H54 (cell line): ENCODE measurements at regions not wholly inside any gene's neighbourhood (a gene's known extent, or its start where the extent isn't known, plus 50 kb on each side); places are given as distances from the start of the nearest gene placed in this dataset.

ENCODE experiments used
- DNase-seq: peaks from one replicate; pipeline ENCODE4 v3.0.0; 2011; ENCODE audit warnings: low spot score, mixed read lengths; ENCODE audit not compliant: insufficient read length
- FAIRE-seq: peaks from 3 replicates; lab custom pipeline; 2011; peaks lifted over from hg19 to GRCh38; lab: Jason Lieb, UNC
- POLR2A ChIP-seq: IDR thresholded peaks from 2 replicates; pipeline ENCODE4 v1.6.1; 2011; ENCODE audit warnings: low read depth, mild to moderate bottlenecking, low read length

DNA sequence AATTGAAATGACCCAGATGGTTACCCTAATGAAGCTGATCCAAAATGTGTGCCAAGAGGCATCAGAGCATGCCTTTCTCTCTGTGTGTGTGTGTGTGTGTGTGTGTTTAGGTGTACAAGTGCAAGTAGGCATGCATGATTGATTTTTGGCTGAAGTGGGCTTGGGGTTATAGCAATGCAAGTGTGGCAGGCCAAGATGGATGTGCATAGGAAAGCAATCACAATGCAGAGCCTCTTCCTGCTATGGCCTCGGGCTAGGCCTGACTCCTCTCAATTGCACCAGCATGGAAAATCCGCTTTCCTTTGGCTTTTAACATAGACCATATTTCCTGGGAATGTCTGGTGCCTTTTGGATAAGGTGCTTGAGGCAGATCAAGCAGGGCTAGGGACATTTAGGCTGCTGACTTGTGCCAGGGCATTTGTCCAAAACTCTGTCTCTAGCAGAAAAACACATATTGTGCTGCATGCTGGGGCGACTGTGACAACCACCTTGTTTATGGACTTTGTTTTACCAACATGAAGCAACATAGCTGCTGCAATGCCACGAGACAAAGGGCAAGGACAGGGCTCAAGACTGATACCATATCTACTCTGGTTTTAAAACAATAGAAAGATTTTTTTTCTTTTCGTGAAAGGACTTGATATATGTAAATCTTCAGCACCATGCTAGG, 395.7 kb downstream of the RAPGEF2 start:
- no peak for TF ChIP-seq POLR2A
- DNase-seq (no peak), FAIRE-seq (no peak)

DNA sequence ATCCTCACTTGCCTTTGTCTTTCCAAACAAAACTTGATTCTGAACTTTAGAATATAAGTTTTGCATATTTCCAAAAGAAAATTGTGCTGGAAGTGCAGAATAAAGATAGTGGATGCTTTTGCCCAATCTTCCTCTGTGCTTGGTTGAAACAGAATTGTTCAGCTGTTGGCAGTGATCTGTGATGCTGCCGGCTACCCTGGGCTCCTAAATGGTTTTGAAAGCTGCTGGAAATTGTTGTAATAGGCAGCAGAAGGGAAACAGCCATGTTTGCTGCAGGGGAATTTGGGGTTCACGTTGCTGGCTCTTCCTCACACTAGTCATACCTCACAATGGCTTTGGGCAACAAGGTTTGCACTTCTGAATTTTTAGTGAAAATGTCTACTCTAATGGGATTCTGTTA, 398.0 kb downstream of the RAPGEF2 start:
- no peak for DNase-seq
- FAIRE-seq, result no peak
- TF ChIP-seq POLR2A, result no peak

DNA sequence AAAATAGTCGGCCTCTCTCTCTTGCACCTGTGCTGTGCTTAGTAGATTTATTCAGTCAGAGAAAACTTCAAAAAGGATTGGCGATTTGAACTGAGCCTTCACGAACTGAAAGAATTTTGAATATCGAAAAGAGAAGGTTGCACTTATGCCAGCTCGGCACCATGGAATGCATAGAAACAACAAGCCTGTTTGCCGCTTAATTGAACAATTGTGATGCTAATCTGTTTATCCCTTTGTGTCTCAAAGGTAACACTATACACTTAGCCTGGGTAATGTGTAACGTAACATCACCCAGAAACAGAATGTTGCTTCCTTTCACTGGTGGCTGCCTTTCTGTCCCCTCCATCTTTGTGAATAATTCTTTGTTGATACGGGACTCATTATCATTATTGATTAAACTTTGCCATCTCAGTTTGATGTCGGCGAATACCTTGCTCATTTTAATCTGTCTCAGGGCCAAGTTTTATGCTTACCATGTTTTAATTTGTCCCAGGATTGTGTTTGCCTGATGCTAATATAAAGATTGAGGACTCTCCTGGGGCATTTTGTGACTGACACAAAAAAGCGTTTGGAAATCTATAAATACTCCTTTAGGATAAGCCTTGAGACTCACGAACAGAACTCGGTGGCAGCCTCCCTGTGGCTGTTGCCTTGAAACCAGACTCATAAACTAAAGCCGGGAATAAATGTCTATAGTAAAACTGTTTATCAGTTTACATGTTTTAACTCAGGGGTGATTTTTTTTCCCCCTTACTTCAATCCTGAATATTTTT, 400.5 kb downstream of the RAPGEF2 start:
- TF ChIP-seq POLR2A, result no peak
- no peak for DNase-seq
- FAIRE-seq, result no peak

DNA sequence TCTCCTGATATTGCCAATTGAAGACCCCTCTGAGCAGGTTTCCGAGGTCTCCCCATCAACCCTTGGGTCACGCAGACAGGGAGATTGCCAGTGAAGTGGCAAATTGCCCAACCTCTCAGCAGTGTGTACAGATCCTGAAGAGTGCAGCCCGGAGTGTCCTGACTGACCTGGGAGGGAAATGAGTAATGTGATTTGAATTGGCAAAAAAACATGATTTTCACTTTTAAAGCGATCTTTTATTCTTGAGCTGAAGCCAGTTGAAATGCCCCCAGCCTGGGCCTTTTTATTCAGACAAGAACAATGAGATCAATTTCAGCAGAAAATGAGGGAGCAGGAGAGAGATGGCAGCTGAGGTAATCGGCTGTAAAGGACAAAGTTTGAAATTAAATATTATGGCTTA, 401.8 kb downstream of the RAPGEF2 start:
- DNase-seq (no peak), FAIRE-seq (no peak)
- no peak for TF ChIP-seq POLR2A

DNA sequence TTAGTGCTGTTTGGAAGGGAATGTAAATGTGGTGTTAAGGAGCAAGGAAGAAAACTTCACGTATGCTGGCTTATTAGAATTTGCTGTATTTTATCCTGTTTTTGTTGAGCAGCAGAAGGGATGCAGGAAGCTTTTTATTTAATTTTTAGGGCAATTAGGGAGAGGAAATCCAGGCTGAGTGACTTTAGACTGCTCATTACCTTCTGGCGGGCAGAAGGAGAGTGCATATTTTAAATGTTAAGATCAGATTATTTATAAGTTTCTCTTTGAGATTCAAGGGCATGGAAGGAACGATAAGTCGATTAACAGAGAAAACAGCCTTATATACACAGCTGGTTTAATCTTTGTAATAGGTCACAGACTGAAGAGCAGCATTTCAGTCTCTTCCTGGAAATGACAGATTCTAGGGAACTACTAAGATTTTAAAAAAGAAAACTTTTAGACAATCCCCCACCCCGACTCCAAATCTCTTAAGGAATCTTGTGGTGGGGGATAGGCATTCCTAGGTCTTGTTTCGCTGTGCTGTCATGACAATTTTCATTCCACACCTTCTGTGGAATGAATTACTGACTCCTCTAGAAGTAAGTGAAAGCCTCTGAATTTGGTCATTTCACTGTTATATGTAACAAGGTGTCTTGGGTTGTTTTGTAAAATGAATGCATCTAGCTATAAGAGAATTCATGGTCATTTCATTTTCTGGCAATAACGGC, 402.5 kb downstream of the RAPGEF2 start:
- no peak for TF ChIP-seq POLR2A
- DNase-seq, result no peak
- FAIRE-seq, result no peak

DNA sequence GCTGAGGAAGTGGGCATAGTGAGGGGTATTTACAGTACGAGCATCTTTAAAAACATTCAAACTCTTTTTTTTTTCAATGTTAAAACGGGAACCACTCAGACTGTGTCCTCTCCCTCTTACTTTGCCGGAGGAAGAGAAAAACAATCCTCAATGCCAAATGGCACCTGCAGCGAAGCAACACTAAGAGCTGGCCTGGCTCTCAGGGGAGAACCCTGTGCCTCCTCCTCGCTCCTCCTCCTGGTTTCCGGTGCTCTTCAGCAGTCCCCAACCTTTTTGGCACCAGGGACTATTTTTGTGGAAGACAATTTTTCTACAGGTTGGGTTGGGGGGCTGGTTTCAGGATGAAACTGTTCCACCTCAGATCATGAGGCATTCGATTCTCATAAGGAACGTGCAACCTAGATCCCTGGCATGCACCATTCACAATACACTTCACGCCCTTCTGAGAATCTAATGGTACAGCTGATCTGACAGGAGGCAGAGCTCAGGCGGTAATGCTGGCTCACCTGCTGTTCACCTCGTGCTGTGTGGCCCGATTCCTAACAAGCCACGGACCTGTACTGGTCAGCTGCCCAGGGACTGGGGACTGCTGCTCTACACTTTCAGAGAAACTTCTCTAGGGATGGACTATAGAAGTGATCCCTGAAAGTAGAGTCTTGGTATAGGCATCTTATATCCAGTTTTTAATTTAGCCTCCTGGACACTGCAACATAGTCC, 404.1 kb downstream of the RAPGEF2 start:
- DNase-seq (no peak), FAIRE-seq (no peak)
- no peak for TF ChIP-seq POLR2A

DNA sequence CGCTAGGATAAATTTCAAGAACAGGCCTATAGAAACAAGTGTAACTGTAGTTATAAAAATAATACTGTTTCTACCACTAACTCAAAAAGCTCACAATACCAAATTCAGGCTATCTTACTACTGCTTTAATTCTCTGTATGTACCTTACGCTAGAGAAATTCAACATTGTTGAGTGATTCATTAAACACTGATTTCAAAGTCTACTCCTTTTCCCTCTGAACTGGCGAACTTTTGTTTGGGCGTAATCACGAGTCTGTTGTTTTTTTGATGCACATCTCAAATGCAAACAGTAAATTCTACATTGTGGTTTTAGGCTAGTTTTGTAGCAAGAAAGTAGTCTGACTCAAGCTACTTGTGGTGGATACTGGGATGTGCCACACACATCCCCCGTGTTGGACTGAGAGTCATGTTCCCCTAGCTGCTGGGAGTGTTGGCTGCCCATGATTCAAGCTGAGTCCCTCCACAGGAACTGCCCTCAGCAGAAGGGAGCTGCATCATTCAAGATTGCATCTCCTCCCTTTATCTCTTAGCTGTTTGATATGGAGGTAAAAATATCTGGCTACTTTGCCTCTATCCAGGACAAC, 406.1 kb downstream of the RAPGEF2 start:
- TF ChIP-seq POLR2A, result no peak
- no peak for FAIRE-seq
- no peak for DNase-seq

DNA sequence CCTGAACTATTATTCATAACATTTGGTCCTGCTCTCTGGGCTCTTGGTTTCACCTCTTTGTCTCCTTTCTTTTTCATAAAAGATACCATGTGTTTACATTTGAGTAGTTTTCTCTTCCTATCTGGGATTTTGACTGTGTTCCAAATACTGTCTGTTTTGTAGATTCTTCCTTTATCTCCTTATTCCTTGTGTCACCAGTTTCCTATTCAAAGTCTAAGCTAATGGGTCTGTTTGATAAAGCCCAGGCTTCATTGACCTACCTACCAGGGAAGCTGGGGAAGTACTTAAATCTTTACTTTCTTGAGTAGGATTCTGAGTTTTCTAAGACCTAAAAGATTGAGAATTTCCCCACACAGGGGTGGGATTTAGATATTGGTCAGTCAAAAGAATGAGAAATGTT, 409.5 kb downstream of the RAPGEF2 start:
- DNase-seq, result no peak
- no peak for FAIRE-seq
- no peak for TF ChIP-seq POLR2A

DNA sequence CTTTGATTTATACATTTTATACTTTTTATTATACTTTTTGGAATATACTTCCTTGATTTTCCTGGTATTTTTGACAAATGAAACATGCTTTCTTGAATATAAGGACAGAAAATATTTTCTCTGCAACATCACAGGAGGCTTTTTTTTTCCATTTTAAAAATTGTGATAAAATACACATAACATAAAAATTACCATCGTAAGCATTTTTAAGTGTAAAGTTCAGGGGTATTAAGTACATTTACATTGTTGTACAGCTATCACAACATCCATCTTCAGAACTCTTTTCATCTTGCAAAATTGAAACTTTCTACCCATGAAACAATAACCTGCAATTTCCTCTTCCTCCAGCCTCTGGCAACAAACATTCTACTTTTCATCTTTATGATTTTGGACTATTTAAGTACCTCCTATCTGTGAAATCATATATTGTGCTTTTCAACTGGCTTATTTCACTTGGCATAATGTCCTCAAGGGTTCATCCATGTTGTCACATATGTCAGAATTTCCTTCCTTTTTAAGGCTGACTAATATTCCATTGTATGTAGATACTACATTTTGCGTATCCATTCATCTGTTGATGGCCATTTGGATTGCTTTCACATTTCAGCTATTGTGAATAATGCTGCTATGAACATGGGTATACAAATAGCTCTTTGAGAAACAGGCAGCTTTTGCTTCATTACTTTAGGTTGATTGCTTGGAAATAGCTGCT, 412.6 kb downstream of the RAPGEF2 start:
- DNase-seq (no peak), FAIRE-seq (no peak)
- TF ChIP-seq POLR2A, result no peak

DNA sequence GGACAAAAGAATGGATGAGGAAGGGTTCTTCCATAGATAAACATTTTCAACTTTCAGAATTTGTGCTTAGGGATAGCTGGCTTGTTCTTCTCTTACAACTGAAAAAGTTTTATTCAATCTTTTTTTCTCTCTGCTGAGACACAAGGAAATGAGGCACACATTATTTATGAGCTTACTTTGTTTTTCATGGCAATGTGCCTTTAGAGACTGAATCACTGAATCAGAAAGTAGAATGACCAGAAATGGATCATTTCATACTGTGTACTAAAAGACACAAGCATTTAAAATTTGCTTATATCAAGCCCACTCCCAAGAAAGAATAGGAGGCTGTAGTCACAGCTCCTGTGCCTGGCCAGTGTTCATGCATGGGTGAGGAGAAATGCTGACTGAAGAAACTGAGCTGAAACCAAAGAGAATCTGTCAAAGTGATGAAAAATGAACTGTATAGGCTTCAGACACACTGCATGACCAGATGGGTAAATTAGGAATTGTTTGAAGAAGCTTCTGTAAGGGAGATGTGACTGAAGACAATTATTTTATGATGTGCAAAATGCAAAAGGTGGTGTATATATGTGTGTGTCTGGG, 413.8 kb downstream of the RAPGEF2 start:
- peak; percentile 10 for DNase-seq
- FAIRE-seq, result peak; percentile 57

DNA sequence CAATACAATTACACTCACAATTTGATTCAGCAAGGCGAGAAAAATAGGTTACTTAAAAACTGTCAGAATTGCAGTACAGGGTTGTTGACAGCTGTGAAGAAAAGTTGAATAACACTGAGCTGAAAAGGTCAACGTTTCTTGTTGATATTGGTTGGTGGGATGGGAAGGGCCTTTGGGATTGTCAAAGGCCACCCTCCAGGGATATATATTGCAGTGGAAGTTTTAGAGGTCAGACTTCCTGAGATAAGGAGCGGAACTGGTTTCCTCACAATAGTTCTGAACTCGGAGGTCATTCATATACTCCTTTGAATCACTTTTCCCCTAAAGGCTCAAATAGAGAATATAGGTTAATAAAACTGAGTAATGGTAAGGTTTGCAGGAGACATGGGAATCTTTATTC, 417.2 kb downstream of the RAPGEF2 start:
- TF ChIP-seq POLR2A, result no peak
- DNase-seq, result no peak
- no peak for FAIRE-seq

More for the DNA sequence above, 413.8 kb downstream of the RAPGEF2 start:
- TF ChIP-seq POLR2A, result no peak

DNA sequence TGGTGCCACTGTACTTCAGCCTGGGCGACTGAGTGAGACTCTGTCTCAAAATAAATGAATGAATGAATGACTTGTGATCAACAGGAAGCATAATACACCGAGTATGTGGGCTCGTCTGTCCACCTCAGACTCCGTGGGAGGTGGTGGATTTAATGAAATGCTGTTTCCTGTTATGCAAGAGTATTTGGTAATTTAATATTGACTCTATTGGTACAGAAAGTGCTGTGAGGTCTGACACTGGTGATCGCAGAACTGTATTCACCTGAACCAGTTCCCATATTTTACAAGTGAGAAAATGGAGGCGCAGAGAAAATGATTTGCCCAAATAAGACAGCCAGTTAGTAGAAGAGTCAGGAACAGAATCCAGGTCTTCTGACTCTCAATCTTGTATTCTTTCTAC, 423.3 kb downstream of the RAPGEF2 start:
- TF ChIP-seq POLR2A, result no peak
- no peak for DNase-seq
- FAIRE-seq, result no peak
